Stimulated activated memory B cell treated with anti-CD40 and anti-IgM and Interleukin-4, amounts not matched to agents 10 μg/mL and 1 μg/mL and 100 μg/mL, for 72 hours (primary cell): ENCODE measurements at regions not wholly inside any gene's neighbourhood (a gene's known extent, or its start where the extent isn't known, plus 50 kb on each side); places are given as distances from the start of the nearest gene placed in this dataset.

Experiments
- ATAC-seq: fragments of 150-1000 bp; cut with Tn5 transposase; 2 replicates; pipeline ENCODE4 v1.10.0; 2021
- H3K27ac Mint-ChIP-seq: one replicate; pipeline ENCODE4 v1.8.0; 2022; ENCODE audit warnings: mild to moderate bottlenecking, mixed read lengths
- H3K27me3 Mint-ChIP-seq: one replicate; pipeline ENCODE4 v1.8.0; 2022; ENCODE audit warnings: mixed read lengths
- H3K36me3 Mint-ChIP-seq: one replicate; pipeline ENCODE4 v1.8.0; 2022; ENCODE audit warnings: mixed read lengths
- H3K4me1 Mint-ChIP-seq: one replicate; pipeline ENCODE4 v1.8.0; 2022; ENCODE audit warnings: mixed read lengths
- H3K4me3 Mint-ChIP-seq: one replicate; pipeline ENCODE4 v1.8.0; 2022; ENCODE audit warnings: mild to moderate bottlenecking, moderate library complexity, mixed read lengths
- H3K9me3 Mint-ChIP-seq: one replicate; pipeline ENCODE4 v1.8.0; 2022; ENCODE audit warnings: mixed read lengths

DNA sequence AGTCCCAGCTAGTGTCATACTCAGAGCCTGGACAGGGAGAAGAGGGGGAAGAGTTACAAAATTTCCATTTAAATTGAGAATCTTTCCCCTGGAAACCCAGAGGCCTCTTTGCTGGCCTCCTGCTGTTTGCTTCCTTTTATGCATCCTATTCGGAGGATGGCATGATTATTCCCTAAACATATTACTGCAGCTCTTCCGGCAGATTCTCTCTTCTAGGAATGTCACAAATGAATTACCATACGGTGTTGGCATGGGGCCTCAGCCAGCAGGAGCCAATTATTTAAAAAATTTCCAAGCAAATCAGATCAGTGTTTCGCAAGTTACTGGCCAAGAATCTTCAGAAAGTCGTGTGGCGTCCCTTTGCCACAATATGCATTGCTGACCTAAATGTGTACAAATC is 326.7 kb upstream of the NCAM1 start:
- ATAC-seq, result no peak
- Mint-ChIP-seq H3K4me1 (no peaks in the 10 kb centered on the region), H3K27me3 (peaks cover 19% of the 10 kb centered on the region), H3K27ac (no peak overlapping the region), H3K9me3 (peaks cover 4% of the 10 kb centered on the region), H3K4me3 (no peak overlapping the region), H3K36me3 (no peaks in the 10 kb centered on the region)

DNA sequence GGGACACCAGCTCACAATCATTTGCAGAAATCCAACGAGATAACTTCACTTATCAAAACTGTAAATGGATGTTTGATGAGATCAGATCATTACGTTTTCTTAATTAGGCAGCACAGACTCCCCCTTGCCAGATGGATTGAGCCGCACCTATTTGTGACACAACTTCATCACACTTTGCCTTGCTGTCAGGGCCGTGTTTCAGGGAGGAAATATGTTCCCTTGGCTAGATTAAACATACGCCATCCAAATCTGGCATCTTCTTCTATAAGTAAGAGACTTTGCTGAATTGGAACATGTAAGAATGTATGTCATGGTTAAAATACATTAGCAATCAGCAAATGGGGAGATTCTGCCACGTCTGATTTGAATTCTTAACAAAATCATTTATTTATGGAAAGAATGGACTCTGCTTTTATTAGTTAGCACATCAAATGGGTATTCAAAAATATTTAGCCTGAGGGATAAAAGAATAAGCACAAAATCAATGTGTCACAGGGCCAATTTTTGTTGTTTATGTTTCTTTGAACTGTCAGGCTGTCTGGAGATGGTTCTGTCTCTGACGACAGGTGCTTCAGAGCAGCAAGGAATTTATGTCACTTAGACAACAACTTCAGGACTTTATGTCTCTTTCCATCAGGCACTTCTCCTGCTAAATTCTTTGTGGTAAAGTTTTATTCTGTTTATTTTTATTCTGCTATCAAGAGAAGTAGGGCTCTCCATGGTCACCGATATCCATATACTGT is 326.1 kb upstream of the NCAM1 start:
- Mint-ChIP-seq H3K27ac (no peak overlapping the region), H3K36me3 (no peaks in the 10 kb centered on the region), H3K9me3 (peaks cover 8% of the 10 kb centered on the region), H3K4me1 (no peaks in the 10 kb centered on the region), H3K27me3 (peaks cover 16% of the 10 kb centered on the region), H3K4me3 (no peak overlapping the region)
- no peak for ATAC-seq

DNA sequence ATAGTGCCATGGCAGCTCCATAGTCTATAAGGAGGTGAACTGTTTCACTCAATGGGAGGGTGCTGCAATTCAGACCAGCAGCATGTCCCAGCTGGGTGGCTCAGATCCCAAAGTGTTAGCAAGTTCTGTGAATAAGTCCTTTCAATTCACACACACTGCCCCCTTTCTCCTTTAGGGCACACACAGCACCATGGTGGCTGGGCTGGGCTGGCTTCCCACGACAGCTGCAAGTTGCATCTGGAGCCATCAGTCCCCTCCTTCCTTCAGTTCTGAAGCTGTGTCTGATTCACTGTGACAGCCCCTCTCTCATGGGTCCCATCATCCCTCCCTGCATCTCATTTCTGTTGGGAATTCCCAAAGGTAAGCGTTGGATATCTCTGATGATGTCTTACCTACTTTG is 324.1 kb upstream of the NCAM1 start:
- ATAC-seq, result no peak
- Mint-ChIP-seq H3K4me1 (no peaks in the 10 kb centered on the region), H3K9me3 (peaks cover 21% of the 10 kb centered on the region), H3K4me3 (no peak overlapping the region), H3K27ac (no peak overlapping the region), H3K27me3 (peaks cover 8% of the 10 kb centered on the region), H3K36me3 (no peaks in the 10 kb centered on the region)

DNA sequence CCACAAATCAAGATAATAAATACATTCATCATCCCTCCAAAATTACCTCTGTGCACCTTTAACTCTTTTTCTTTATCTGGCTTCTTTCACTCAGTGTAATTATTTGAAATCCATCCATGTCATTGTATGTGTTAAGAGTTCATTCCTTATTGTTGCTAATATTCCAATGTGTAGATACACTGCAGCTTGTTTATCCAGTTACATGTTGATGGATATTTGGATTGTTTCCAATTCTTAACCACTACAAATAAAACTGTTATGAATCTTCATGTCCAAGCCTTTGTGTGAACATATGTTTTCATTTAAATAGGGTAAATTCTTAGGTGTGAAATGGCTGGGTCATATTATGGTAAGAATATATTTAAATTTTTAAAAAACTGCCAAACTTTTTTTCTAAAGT is 323.3 kb upstream of the NCAM1 start:
- no peaks in the 10 kb centered on the region for H3K4me1 Mint-ChIP-seq
- no peaks in the 10 kb centered on the region for H3K36me3 Mint-ChIP-seq
- no peak overlapping the region for H3K27ac Mint-ChIP-seq
- no peak overlapping the region for H3K4me3 Mint-ChIP-seq
- peaks cover 8% of the 10 kb centered on the region for H3K27me3 Mint-ChIP-seq
- no peak for ATAC-seq
- peaks cover 24% of the 10 kb centered on the region for H3K9me3 Mint-ChIP-seq

DNA sequence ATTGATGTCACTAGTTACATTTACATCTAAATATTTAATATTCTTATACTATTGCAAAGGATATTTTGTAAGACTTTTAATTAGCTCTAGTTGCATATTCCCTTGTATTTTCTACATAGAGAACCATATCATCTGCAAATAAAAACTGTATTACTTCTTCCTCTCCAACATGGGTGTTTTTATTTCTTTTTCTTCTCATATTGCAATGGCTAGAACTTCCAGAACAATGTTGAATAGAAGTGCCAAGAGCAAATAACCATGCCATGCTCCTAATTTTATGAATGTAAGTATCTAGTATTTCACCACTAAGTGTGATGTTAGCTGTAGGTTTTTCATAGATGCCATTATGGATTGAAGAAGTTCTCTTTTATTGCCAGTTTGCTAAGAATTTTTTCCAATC is 321.8 kb upstream of the NCAM1 start:
- H3K36me3 Mint-ChIP-seq, result no peaks in the 10 kb centered on the region
- H3K4me1 Mint-ChIP-seq, result no peaks in the 10 kb centered on the region
- no peak overlapping the region for H3K27ac Mint-ChIP-seq
- H3K9me3 Mint-ChIP-seq, result peaks cover 24% of the 10 kb centered on the region
- H3K27me3 Mint-ChIP-seq, result peaks cover 6% of the 10 kb centered on the region
- ATAC-seq, result no peak
- no peak overlapping the region for H3K4me3 Mint-ChIP-seq

DNA sequence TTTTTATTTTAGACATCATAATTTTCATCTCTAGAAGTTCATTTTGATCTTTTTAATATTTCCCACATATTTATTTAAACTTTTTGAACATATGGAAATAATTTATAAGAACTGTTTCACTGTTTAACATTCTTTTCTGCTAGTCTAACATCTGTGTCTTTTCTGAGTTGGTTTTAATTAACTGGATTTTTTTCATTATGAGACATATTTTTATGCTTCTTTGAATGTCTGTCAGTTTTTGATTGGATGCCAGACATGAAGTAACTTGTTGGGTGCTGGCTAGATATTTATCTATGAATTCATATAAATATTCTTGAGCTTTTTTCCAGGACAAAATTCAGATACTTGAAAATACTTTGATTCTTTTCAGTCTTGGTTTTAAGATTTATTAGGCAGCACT is 317.8 kb upstream of the NCAM1 start:
- no peaks in the 10 kb centered on the region for H3K4me1 Mint-ChIP-seq
- no peak overlapping the region for H3K4me3 Mint-ChIP-seq
- H3K27me3 Mint-ChIP-seq, result peaks cover 10% of the 10 kb centered on the region
- ATAC-seq, result no peak
- H3K36me3 Mint-ChIP-seq, result no peaks in the 10 kb centered on the region
- H3K9me3 Mint-ChIP-seq, result peaks cover 19% of the 10 kb centered on the region
- H3K27ac Mint-ChIP-seq, result no peak overlapping the region

DNA sequence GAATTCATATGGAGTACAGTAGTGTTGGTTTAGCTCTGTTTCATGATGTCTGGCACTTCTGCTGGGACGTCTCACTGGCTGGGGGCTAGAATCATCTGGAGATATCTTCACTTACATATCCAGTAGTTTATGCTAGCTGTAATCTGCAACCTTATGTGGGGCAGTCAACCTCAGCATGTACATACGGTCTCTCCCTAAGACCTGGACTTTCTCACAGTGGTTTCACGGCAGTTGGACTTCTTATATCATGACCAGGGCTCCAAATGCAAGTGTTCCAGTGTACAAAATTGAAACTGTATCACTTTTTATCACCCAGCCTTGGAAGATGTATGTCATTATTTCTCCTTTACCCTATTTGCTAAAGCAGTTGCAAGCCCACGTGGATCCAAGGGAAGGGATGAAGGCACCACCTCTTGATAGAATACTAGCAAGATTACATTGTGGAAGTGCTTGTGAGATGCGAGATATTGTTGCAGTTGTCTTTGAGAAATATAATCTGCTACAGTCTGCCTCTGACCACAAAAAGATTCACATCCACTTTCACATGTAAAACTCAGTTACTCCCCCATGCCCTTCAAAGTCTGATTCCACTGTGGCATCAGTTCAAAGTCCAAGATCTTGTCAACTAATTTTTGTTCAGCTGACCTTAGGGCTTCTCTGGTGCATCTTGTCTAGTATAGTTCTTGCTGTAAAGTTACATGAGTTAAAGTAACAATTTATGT is 316.6 kb upstream of the NCAM1 start:
- ATAC-seq, result no peak
- H3K27me3 Mint-ChIP-seq, result peaks cover 10% of the 10 kb centered on the region
- peaks cover 19% of the 10 kb centered on the region for H3K9me3 Mint-ChIP-seq
- H3K4me3 Mint-ChIP-seq, result no peak overlapping the region
- no peaks in the 10 kb centered on the region for H3K36me3 Mint-ChIP-seq
- H3K4me1 Mint-ChIP-seq, result no peaks in the 10 kb centered on the region
- H3K27ac Mint-ChIP-seq, result no peak overlapping the region

DNA sequence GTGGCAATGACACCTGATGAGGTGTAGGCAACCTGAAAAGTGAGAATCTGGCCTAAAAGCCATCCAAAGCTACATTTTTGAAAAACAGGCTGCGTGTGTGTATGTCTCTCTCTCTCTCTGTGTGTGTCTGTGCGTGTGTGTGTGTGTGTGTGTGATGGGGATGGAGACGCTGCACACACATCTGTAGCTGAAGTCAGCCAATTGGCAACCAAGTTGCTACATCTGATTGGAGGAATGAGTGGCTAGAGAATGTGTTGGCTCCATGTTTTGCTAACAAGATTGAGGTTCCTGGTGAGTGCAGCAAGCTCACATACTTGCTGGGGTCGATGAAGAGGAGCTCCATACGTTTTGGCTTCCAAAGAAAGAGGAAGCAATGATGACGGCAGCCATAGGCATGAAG is 311.4 kb upstream of the NCAM1 start:
- H3K36me3 Mint-ChIP-seq, result no peaks in the 10 kb centered on the region
- no peak overlapping the region for H3K4me3 Mint-ChIP-seq
- no peak for ATAC-seq
- no peaks in the 10 kb centered on the region for H3K9me3 Mint-ChIP-seq
- peaks cover 10% of the 10 kb centered on the region for H3K27me3 Mint-ChIP-seq
- H3K4me1 Mint-ChIP-seq, result no peaks in the 10 kb centered on the region
- H3K27ac Mint-ChIP-seq, result no peak overlapping the region

DNA sequence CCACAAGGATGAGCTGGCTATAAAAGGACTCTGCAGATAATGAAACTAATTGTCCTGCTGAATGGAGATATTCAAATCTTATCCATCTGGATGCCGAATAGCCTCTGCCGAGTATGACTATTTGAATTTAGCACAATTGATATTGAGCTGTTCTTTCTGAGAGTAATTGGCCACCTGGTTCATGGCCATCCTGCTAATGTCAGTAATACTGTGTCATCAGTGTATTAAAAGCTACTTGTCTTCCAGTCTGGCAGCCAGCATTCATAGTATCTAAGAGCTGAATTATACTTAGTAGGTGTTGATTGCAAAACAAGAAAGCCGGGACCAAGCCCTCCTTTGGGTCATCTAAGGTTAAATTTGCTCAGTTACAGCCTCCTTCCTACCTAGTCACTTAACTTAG is 310.7 kb upstream of the NCAM1 start:
- ATAC-seq, result no peak
- Mint-ChIP-seq H3K27me3 (peaks cover 10% of the 10 kb centered on the region), H3K36me3 (no peaks in the 10 kb centered on the region), H3K4me1 (no peaks in the 10 kb centered on the region), H3K4me3 (no peak overlapping the region), H3K9me3 (no peaks in the 10 kb centered on the region), H3K27ac (no peak overlapping the region)

DNA sequence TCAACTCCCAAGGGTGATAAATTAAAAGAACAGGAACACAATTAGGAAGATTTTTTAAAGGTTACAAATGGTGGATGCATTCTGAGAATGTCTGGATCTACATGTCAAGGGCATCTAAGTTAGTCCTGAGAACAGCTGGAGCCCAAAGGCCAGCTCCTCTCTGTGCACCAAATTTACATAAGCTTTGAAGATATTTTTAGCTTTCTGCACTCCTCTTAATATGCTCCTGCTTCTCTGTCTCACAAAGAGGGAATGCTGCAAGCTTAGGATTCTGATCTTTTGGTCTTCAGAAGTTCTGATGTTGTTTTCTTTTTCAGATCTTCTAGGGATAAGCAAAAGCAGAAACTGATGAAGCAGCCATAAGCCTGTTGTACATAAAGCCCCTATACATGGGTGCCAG is 309.8 kb upstream of the NCAM1 start:
- no peak overlapping the region for H3K27ac Mint-ChIP-seq
- ATAC-seq, result no peak

DNA sequence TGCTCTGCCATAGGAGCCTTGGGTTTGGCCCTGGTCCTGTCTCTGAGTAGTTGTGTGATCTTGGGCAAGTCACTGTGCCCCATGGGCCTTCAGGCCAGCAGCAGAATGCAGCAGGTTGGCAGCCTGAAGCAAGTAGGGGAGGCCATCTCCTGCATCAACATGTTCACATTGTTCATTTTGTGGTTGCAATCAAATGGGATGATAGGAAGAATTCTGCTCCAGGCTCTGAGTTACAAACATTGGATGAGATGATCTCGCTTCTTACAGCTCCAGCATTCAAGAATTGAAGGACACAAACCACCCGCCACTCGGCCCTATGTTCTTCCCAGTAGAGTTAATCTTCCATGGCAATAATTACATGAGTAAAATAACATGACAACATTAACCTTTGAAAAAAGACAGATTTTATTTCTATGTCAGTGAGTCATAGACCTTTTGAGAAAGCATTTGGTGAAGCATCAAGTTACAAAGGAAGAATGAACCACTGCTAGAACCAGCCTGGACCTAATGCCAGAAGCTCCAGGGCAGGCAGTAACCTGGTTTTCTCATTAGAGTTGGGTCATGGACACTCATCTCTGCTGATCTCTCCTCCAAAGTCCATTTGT is 308.3 kb upstream of the NCAM1 start:
- no peaks in the 10 kb centered on the region for H3K27me3 Mint-ChIP-seq

More for the DNA sequence above, 309.8 kb upstream of the NCAM1 start:
- H3K4me3 Mint-ChIP-seq, result no peak overlapping the region
- H3K36me3 Mint-ChIP-seq, result no peaks in the 10 kb centered on the region
- no peaks in the 10 kb centered on the region for H3K9me3 Mint-ChIP-seq
- peaks cover 10% of the 10 kb centered on the region for H3K27me3 Mint-ChIP-seq
- H3K4me1 Mint-ChIP-seq, result no peaks in the 10 kb centered on the region

DNA sequence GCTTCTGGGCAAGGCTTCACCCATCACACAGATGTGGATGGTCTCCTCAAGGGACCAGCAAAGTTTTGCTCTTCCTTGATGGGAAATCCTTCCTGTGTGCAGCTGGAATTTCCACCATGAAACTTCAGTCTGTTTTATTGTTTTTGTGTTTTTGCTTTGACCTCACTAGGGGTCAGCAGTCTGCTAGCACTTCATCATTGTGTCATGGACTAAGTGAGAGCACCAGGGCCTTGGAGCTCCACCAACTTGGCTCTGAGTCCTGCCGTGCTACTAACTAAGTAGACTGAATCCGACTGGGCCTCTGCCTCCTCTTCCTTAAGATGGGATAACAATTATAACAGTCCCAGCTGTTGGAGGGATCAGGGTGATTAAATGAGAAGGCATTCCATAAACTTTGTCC is 305.8 kb upstream of the NCAM1 start:
- no peaks in the 10 kb centered on the region for H3K4me1 Mint-ChIP-seq
- no peaks in the 10 kb centered on the region for H3K27me3 Mint-ChIP-seq
- no peak overlapping the region for H3K27ac Mint-ChIP-seq
- ATAC-seq, result no peak
- no peaks in the 10 kb centered on the region for H3K36me3 Mint-ChIP-seq
- no peak overlapping the region for H3K4me3 Mint-ChIP-seq
- no peaks in the 10 kb centered on the region for H3K9me3 Mint-ChIP-seq

More for the DNA sequence above, 308.3 kb upstream of the NCAM1 start:
- Mint-ChIP-seq H3K4me3 (no peak overlapping the region), H3K27ac (no peak overlapping the region), H3K4me1 (no peaks in the 10 kb centered on the region), H3K36me3 (no peaks in the 10 kb centered on the region), H3K9me3 (no peaks in the 10 kb centered on the region)
- ATAC-seq, result no peak

DNA sequence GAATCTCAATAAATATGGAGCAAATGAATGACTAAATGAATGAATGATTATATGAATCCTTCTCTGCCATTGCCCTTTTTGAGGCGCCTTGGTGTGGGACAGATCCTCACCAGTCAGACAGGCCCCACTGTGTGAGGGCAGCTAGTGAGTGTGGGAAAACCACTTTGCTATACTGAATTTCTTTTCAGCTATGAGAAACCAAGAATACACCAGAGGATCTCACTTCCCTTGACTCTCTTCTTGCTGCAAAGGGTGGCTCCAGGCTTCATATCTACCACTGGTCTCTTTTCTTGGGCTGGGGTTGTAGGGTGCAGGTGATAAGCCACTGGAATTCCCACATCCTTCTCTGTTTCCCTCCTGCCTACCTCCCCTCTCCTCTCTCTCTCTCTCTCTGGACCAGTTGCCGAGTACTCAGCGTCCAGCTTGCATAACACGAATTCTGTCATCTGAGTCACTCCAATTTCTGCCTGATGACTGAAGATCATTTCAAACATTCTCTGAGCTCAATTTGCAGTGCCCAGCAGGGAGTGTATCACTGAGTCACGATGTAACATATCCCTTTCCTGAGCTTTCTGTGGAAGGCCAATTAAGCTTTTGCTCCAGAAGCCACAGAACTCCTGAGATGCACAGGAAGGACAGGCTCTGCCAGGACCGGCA is 304.3 kb upstream of the NCAM1 start:
- no peak for ATAC-seq
- Mint-ChIP-seq H3K4me3 (no peak overlapping the region), H3K27me3 (no peaks in the 10 kb centered on the region), H3K9me3 (no peaks in the 10 kb centered on the region), H3K36me3 (no peaks in the 10 kb centered on the region), H3K27ac (no peak overlapping the region), H3K4me1 (no peaks in the 10 kb centered on the region)

DNA sequence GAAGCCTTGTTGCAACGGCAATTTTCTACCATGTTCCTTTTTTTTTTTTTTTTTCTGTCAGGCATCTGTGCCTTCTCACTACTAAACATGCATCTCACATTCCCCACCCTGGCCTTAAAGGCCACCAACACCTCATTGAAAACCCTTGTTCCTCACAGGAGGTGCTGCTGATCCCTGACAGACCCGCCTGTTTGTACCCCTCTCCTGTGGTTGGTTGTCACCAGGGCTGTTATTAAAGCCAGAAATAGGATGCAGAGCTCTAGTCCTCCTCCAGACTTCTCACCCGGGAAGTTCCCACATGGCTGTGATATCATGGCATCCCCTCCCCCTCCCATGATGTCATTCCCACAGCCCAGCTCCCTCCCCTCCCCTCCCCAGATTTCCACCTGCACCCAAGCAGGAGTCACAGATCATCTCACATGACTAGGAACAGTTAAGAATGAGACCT is 302.8 kb upstream of the NCAM1 start:
- no peak for ATAC-seq
- H3K4me1 Mint-ChIP-seq, result no peaks in the 10 kb centered on the region
- H3K9me3 Mint-ChIP-seq, result no peaks in the 10 kb centered on the region
- no peak overlapping the region for H3K4me3 Mint-ChIP-seq
- H3K27ac Mint-ChIP-seq, result no peak overlapping the region
- peaks cover 1% of the 10 kb centered on the region for H3K27me3 Mint-ChIP-seq
- no peaks in the 10 kb centered on the region for H3K36me3 Mint-ChIP-seq

DNA sequence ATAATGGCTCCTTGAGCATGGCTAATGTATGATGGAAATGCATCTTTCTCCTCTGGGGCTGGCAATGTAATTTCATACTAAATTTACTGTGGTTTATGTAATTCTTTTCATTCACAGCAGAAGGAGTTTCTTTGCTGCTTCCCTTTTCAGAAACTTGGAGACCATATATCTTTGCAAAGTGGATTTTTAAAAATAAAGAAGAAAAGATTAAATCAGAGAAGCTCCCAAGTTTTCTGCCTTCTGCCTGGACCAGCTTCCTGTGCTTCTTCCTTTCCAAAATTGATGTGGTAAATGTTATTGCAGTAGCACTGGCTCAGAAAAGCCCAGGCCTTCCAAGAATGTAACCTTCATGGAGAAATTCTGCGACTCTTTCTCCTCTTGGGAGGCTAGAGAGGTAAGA is 300.1 kb upstream of the NCAM1 start:
- no peaks in the 10 kb centered on the region for H3K36me3 Mint-ChIP-seq
- H3K4me3 Mint-ChIP-seq, result no peak overlapping the region
- no peaks in the 10 kb centered on the region for H3K4me1 Mint-ChIP-seq
- peaks cover 10% of the 10 kb centered on the region for H3K27me3 Mint-ChIP-seq
- no peak for ATAC-seq
- H3K27ac Mint-ChIP-seq, result no peak overlapping the region
- no peaks in the 10 kb centered on the region for H3K9me3 Mint-ChIP-seq
